Gastrocnemius medialis (tissue), 4 donors: ENCODE measurements at regions not wholly inside any gene's neighbourhood (a gene's known extent, or its start where the extent isn't known, plus 50 kb on each side); places are given as distances from the start of the nearest gene placed in this dataset.
"Not testable (repeated sequence)": the region's sequence is repeated elsewhere in the genome, so short reads cannot be mapped to it uniquely, and the experiment has no call there.

Source experiments
- ATAC-seq, 2 donors: fragments of 150-250 bp; one replicate each; pipeline ENCODE4 v1.9.1; 2016
- DNase-seq, 2 donors: peaks; one replicate each; pipeline ENCODE4 v3.0.0-alpha.2; 2019
- H3K27ac ChIP-seq, 4 donors: fragments of 200-600 bp; sonication (generic); 1 replicate in 1 of 4; 2 replicates in 3 of 4; pipeline ENCODE4 v1.5.1; 2016 to 2018; ENCODE audit warnings: mild to moderate bottlenecking in 2 of 4, moderate library complexity in 1 of 4
- H3K27me3 ChIP-seq, 3 donors: fragments of 200-600 bp; sonication (generic) in 2 of 3; 1 replicate in 1 of 3; 2 replicates in 2 of 3; pipeline versions ENCODE4 v1.5.1 to v1.6.0; 2016 to 2019; ENCODE audit warnings: mild to moderate bottlenecking in 1 of 3, moderate library complexity in 1 of 3
- H3K36me3 ChIP-seq, 2 donors: fragments of 200-600 bp; sonication (generic) in 1 of 2; one replicate each; pipeline ENCODE4 v1.5.1; 2017 to 2018
- H3K4me1 ChIP-seq, 2 donors: fragments of 200-600 bp; sonication (generic) in 1 of 2; one replicate each; pipeline ENCODE4 v1.5.1; 2016 to 2017; ENCODE audit warnings: mild to moderate bottlenecking in 2 of 2
- H3K4me3 ChIP-seq, 4 donors: fragments of 200-600 bp; sonication (generic) in 3 of 4; 1 replicate in 1 of 4; 2 replicates in 3 of 4; pipeline ENCODE4 v1.5.1; 2016 to 2019; ENCODE audit warnings: mild to moderate bottlenecking in 2 of 4
- H3K9me3 ChIP-seq, 3 donors: fragments of 200-600 bp; sonication (generic) in 2 of 3; 1 replicate in 1 of 3; 2 replicates in 2 of 3; pipeline ENCODE4 v1.5.1; 2016 to 2019
- CTCF ChIP-seq, 5 experiments: fragments of 450-650 bp in 3 of 5; fragments of 200-600 bp in 2 of 5; sonication (generic) in 2 of 5; IDR thresholded peaks in 4 of 5; conservative IDR thresholded peaks in 1 of 5; 1 replicate in 4 of 5; 2 replicates in 1 of 5; pipeline ENCODE4 v1.5.1; 2016 to 2019; ENCODE audit warnings: antibody characterized with exemption in 5 of 5, mild to moderate bottlenecking in 3 of 5, moderate library complexity in 3 of 5
- POLR2A ChIP-seq, 2 donors: fragments of 450-650 bp; IDR thresholded peaks; one replicate each; pipeline ENCODE4 v1.6.1; 2017; ENCODE audit warnings: antibody characterized with exemption in 2 of 2, mild to moderate bottlenecking in 2 of 2, moderate library complexity in 2 of 2
- in situ Hi-C, 4 donors: fragments of 200-750 bp; cut with MboI; loops; one replicate each; pipeline versions ENCODE4 v1.15.0 to v1.8.0; 2017; ENCODE audit warnings: low sequenced_read_pairs in 4 of 4
- intact Hi-C: fragments of 100-400 bp; cut with DNase I; formaldehyde crosslinking; loops from one replicate; pipeline ENCODE4 v1.15.1; 2023; ENCODE audit warnings: low total_unique reads

- H3K27ac ChIP-seq: no peak overlapping the region
- intact Hi-C loops (no loop called here), in situ Hi-C loops (no loop called here)
- H3K4me3 ChIP-seq: no peak overlapping the region
- no peaks in the 10 kb centered on the region for H3K4me1 ChIP-seq
- no peaks in the 10 kb centered on the region for H3K36me3 ChIP-seq
- ATAC-seq (no peak), DNase-seq (no peak)
- H3K9me3 ChIP-seq: no peaks in the 10 kb centered on the region
- TF ChIP-seq CTCF (IDR thresholded peaks at IDR 0.05 in 4 of 5, conservative IDR thresholded peaks at IDR 0.05 in 1 of 5): no peak
- H3K27me3 ChIP-seq: no peaks in the 10 kb centered on the region
Measured at GRCh38 chr4:164116286-164116685, 621.8 kb downstream of the TMA16 start.

DNA sequence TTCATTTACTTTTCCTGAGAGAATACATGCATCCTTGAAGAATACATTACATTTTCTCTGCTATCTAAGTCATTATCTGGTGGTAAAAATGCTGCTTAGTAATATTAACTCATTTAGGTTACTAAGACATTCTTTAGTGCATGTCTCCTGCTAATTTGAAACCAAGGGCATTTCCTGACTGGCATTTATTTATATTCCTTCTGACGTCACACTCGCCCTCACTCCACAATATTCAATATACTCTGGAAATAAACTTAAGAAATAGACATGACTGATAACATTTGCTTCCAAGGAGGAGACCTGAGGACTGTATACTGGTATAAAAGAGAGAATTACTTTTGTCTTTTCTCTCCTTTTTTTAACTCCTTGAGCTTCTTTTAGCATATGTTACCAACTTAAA, 619.5 kb upstream of the SMIM31 start:
- TF ChIP-seq POLR2A (IDR thresholded peaks at IDR 0.05) (no peak), CTCF (IDR thresholded peaks at IDR 0.05 in 4 of 5, conservative IDR thresholded peaks at IDR 0.05 in 1 of 5) (no peak)
- Histone ChIP-seq H3K4me1 (no peaks in the 10 kb centered on the region), H3K27me3 (no peaks in the 10 kb centered on the region), H3K27ac (no peak overlapping the region), H3K36me3 (no peaks in the 10 kb centered on the region), H3K9me3 (no peaks in the 10 kb centered on the region), H3K4me3 (no peak overlapping the region)
- DNase-seq (no peak), ATAC-seq (no peak)
- intact Hi-C loops (no loop called here), in situ Hi-C loops (no loop called here)

- H3K27me3 ChIP-seq: no peaks in the 10 kb centered on the region
- H3K4me3 ChIP-seq: no peak overlapping the region
- DNase-seq (no peak), ATAC-seq (no peak)
- H3K36me3 ChIP-seq: no peaks in the 10 kb centered on the region
- TF ChIP-seq POLR2A (IDR thresholded peaks at IDR 0.05) (no peak), CTCF (IDR thresholded peaks at IDR 0.05 in 4 of 5, conservative IDR thresholded peaks at IDR 0.05 in 1 of 5) (no peak)
- in situ Hi-C loops (no loop called here), intact Hi-C loops (no loop called here)
- H3K4me1 ChIP-seq: no peaks in the 10 kb centered on the region
- H3K9me3 ChIP-seq: no peaks in the 10 kb centered on the region
- H3K27ac ChIP-seq: no peak overlapping the region
Measured at GRCh38 chr4:164136180-164136616, 617.7 kb upstream of the SMIM31 start.

DNA sequence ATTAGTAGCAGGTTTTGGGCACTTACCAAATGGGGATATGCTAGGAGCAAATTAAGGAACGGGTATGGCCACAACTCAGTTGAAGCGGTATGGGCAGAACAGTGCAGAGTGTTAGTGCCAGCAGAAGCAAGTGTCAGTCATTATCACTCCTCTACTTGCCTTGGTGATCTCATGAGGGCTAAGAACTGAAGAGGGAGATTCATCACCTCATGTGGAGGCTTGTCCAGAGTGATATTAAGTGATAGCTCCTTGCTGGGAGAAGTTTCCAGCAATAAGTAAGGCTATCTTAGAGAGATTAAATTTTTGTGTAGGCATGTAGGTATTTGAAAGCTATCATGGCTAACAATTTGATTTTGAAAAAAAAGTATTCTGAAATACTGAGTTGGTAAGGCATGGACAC, 615.4 kb upstream of the SMIM31 start:
- H3K27me3 ChIP-seq: no peaks in the 10 kb centered on the region
- ATAC-seq: no peak
- no peak for DNase-seq
- H3K9me3 ChIP-seq: no peaks in the 10 kb centered on the region
- H3K4me1 ChIP-seq: no peaks in the 10 kb centered on the region
- no peak overlapping the region for H3K4me3 ChIP-seq
- TF ChIP-seq POLR2A (IDR thresholded peaks at IDR 0.05): no peak
- TF ChIP-seq CTCF (IDR thresholded peaks at IDR 0.05 in 4 of 5, conservative IDR thresholded peaks at IDR 0.05 in 1 of 5): no peak
- H3K36me3 ChIP-seq: no peaks in the 10 kb centered on the region
- H3K27ac ChIP-seq: no peak overlapping the region
- intact Hi-C loops: no loop called here
- in situ Hi-C loops: no loop called here

DNA sequence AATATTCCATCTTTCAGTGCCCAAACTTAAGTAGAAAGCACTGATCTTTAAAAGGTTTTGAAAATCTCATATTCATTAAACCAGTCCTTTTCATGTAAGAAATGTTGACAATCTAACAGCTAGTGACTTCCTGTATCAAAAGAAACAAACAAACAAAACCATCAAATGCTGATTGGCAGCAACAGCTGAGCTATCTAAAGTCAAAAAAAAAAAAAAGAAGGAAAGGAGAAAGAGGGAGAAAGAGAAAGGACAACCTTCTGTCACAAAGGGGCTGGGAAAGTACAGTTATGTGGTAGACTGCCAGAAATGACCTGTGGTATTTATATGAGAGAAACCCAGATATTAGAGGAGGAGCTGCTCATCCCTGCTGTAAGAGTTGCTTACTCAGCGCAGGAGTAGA, 614.6 kb upstream of the SMIM31 start:
- no peak overlapping the region for H3K4me3 ChIP-seq
- no peak overlapping the region for H3K27ac ChIP-seq
- intact Hi-C loops: no loop called here
- no peaks in the 10 kb centered on the region for H3K27me3 ChIP-seq
- ATAC-seq (no peak), DNase-seq (no peak)
- no peaks in the 10 kb centered on the region for H3K9me3 ChIP-seq
- H3K4me1 ChIP-seq: no peaks in the 10 kb centered on the region
- H3K36me3 ChIP-seq: no peaks in the 10 kb centered on the region
- no peak for TF ChIP-seq POLR2A (IDR thresholded peaks at IDR 0.05)
- TF ChIP-seq CTCF (IDR thresholded peaks at IDR 0.05 in 4 of 5, conservative IDR thresholded peaks at IDR 0.05 in 1 of 5): no peak
- in situ Hi-C loops: no loop called here

- H3K27ac ChIP-seq, intact Hi-C loops, H3K36me3 ChIP-seq, ATAC-seq, H3K27me3 ChIP-seq, H3K4me3 ChIP-seq, H3K4me1 ChIP-seq, DNase-seq, H3K9me3 ChIP-seq, in situ Hi-C loops: not testable (repeated sequence)
Measured at GRCh38 chr4:164141755-164142375, 612.1 kb upstream of the SMIM31 start.
